GM18909 (cell line): ENCODE measurements at regions not wholly inside any gene's neighbourhood (a gene's known extent, or its start where the extent isn't known, plus 50 kb on each side); places are given as distances from the start of the nearest gene placed in this dataset.

ENCODE experiments used
- ATAC-seq: cut with Tn5 transposase; IDR thresholded peaks from one replicate; pipeline ENCODE4 v1.9.1; 2021; ENCODE audit warnings: mild to moderate bottlenecking; ENCODE audit not compliant: unreplicated experiment, poor library complexity

- no peak for ATAC-seq
Measured at GRCh38 chr1:209370241-209370995, 213.1 kb upstream of the CAMK1G start.

- ATAC-seq, result no peak
Measured at GRCh38 chr1:209375097-209375496, 208.4 kb upstream of the CAMK1G start.

GRCh38 chr1:209375671-209376365 is 207.7 kb upstream of the CAMK1G start:
- ATAC-seq, result no peak

- ATAC-seq, result no peak
Measured at GRCh38 chr1:209376774-209377173, 206.7 kb upstream of the CAMK1G start.

GRCh38 chr1:209377995-209378394 is 205.5 kb upstream of the CAMK1G start:
- ATAC-seq, result no peak

GRCh38 chr1:209379280-209379679 is 204.2 kb upstream of the CAMK1G start:
- no peak for ATAC-seq

- no peak for ATAC-seq
Measured at GRCh38 chr1:209380420-209380819, 203.1 kb upstream of the CAMK1G start.

GRCh38 chr1:209382231-209383100 is 201.0 kb upstream of the CAMK1G start:
- no peak for ATAC-seq

GRCh38 chr1:209383422-209383821 is 200.1 kb upstream of the CAMK1G start:
- ATAC-seq, result no peak

- no peak for ATAC-seq
Measured at GRCh38 chr1:209383907-209384709, 199.4 kb upstream of the CAMK1G start.

- ATAC-seq, result no peak
Measured at GRCh38 chr1:209384710-209385550, 198.6 kb upstream of the CAMK1G start.

- no peak for ATAC-seq
Measured at GRCh38 chr1:209386156-209386555, 197.4 kb upstream of the CAMK1G start.

- ATAC-seq, result no peak
Measured at GRCh38 chr1:209387271-209387968, 196.1 kb upstream of the CAMK1G start.

GRCh38 chr1:209387969-209388329 is 195.6 kb upstream of the CAMK1G start:
- no peak for ATAC-seq

GRCh38 chr1:209388358-209388757 is 195.2 kb upstream of the CAMK1G start:
- no peak for ATAC-seq

GRCh38 chr1:209389258-209389657 is 194.3 kb upstream of the CAMK1G start:
- no peak for ATAC-seq

GRCh38 chr1:209389975-209390374 is 193.5 kb upstream of the CAMK1G start:
- ATAC-seq, result no peak

GRCh38 chr1:209390764-209391163 is 192.8 kb upstream of the CAMK1G start:
- no peak for ATAC-seq

- ATAC-seq, result no peak
Measured at GRCh38 chr1:209391792-209392191, 191.7 kb upstream of the CAMK1G start.
